ENCODE measurements at regions not wholly inside any gene's neighbourhood (a gene's known extent, or its start where the extent isn't known, plus 50 kb on each side); places are given as distances from the start of the nearest gene placed in this dataset.

- no peak for TF ChIP-seq CTCF (IDR thresholded peaks at IDR 0.05)
- TF ChIP-seq POLR2A (IDR thresholded peaks at IDR 0.05) = no peak
Observed at GRCh38 chr14:65927931-65928356, 515.4 kb downstream of the FUT8 start.

All from Peyer's patch (tissue), 4 donors.